Endothelial cell of umbilical vein (primary cell): ENCODE measurements at regions not wholly inside any gene's neighbourhood (a gene's known extent, or its start where the extent isn't known, plus 50 kb on each side); places are given as distances from the start of the nearest gene placed in this dataset.

Experiments used
- BruUV-seq: library from RNA; stranded (reverse); fragments of 400-500 nt; replicated peaks from 2 replicates; lab custom pipeline; 2021; lab: Mats Ljungman, UMichigan
- CTCF ChIA-PET: fragments of 300-600, 350-600 bp; sonication (Branson Sonifier 250); formaldehyde crosslinking; loops from one replicate; lab custom pipeline; 2021; ENCODE audit warnings: antibody characterized with exemption, inconsistent platforms; lab: Charles Lee
- POLR2A ChIA-PET: fragments of 300-600, 350-600 bp; sonication (Branson Sonifier 250); formaldehyde crosslinking; loops from one replicate; lab custom pipeline; 2021; ENCODE audit warnings: antibody characterized with exemption, inconsistent platforms; lab: Charles Lee
- DNase-seq: peaks from one replicate; pipeline ENCODE4 v3.0.0-alpha.2; 2011; ENCODE audit warnings: low read depth, low spot score
- FAIRE-seq: peaks from 2 replicates; lab custom pipeline; 2011; peaks lifted over from hg19 to GRCh38; lab: Jason Lieb, UNC
- H2AFZ ChIP-seq: 2 replicates; pipeline ENCODE4 v1.6.0; 2012; ENCODE audit warnings: low read depth, low read length, control low read depth, inconsistent platforms
- H3K27ac ChIP-seq: 2 replicates; pipeline ENCODE4 v1.5.1; 2011; ENCODE audit warnings: low read depth, mild to moderate bottlenecking, control low read depth, low read length, moderate library complexity; ENCODE audit not compliant: insufficient read depth
- H3K27me3 ChIP-seq, 2 experiments: 2 replicates each; pipeline versions ENCODE4 v1.6.0 to v1.6.1; 2011; ENCODE audit warnings: low read length in 2 of 2, mixed read lengths in 1 of 2; ENCODE audit not compliant: control insufficient read depth in 2 of 2, insufficient read depth in 2 of 2
- H3K36me3 ChIP-seq, 2 experiments: 2 replicates in 1 of 2; 3 replicates in 1 of 2; pipeline ENCODE4 v1.5.1; 2011; ENCODE audit warnings: low read length in 2 of 2, mild to moderate bottlenecking in 1 of 2, moderate library complexity in 1 of 2; ENCODE audit not compliant: control insufficient read depth in 2 of 2, insufficient read depth in 2 of 2; ENCODE audit errors: extremely low read depth in 1 of 2
- H3K4me1 ChIP-seq: 3 replicates; pipeline ENCODE4 v1.5.1; 2011; ENCODE audit warnings: mild to moderate bottlenecking, low read length; ENCODE audit not compliant: control insufficient read depth, insufficient read depth; ENCODE audit errors: extremely low read depth
- H3K4me2 ChIP-seq: 2 replicates; pipeline ENCODE4 v1.6.1; 2011; ENCODE audit warnings: low read length, control low read depth, mixed read lengths; ENCODE audit not compliant: insufficient read depth
- H3K4me3 ChIP-seq, 3 experiments: fragments of 200-600 bp in 1 of 3; sonication (generic), shearing (Covaris generic) in 1 of 3; replicated peaks in 1 of 3; 2 replicates each; pipeline ENCODE4 v1.5.1; 2011 to 2016; ENCODE audit warnings: control low read depth in 3 of 3, low read length in 3 of 3, mild to moderate bottlenecking in 2 of 3, inconsistent platforms in 1 of 3, low read depth in 1 of 3, moderate library complexity in 1 of 3; ENCODE audit not compliant: insufficient read depth in 1 of 3
- H3K79me2 ChIP-seq: 2 replicates; pipeline ENCODE4 v1.6.0; 2012; ENCODE audit warnings: low read length, inconsistent platforms; ENCODE audit not compliant: control insufficient read depth, insufficient read depth
- H3K9ac ChIP-seq: replicated peaks from 2 replicates; pipeline ENCODE3; 2011; ENCODE audit warnings: low read length, control low read depth; ENCODE audit not compliant: insufficient read depth; ENCODE audit errors: extremely low read depth
- H3K9me1 ChIP-seq: replicated peaks from 3 replicates; pipeline ENCODE4 v1.6.0; 2011; ENCODE audit warnings: mild to moderate bottlenecking, low read length; ENCODE audit not compliant: control insufficient read depth, insufficient read depth; ENCODE audit errors: extremely low read depth
- H3K9me3 ChIP-seq: replicated peaks from 2 replicates; pipeline ENCODE4 v1.5.1; 2012; ENCODE audit warnings: low read length, inconsistent platforms; ENCODE audit not compliant: control insufficient read depth, insufficient read depth
- H4K20me1 ChIP-seq: replicated peaks from 2 replicates; pipeline ENCODE3; 2011; ENCODE audit warnings: mild to moderate bottlenecking, low read length; ENCODE audit not compliant: control insufficient read depth, insufficient read depth; ENCODE audit errors: extremely low read depth
- EZH2 ChIP-seq: IDR thresholded peaks from 2 replicates; pipeline ENCODE4 v1.6.1; 2012; ENCODE audit warnings: borderline replicate concordance, low read depth, mild to moderate bottlenecking, moderate library complexity, low read length, inconsistent platforms; ENCODE audit not compliant: severe bottlenecking
- FOS ChIP-seq: IDR thresholded peaks from 2 replicates; pipeline ENCODE4 v1.6.1; 2011; ENCODE audit warnings: mild to moderate bottlenecking, low read length, moderate library complexity, borderline replicate concordance; ENCODE audit not compliant: insufficient read depth
- GATA2 ChIP-seq: IDR thresholded peaks from 2 replicates; pipeline ENCODE4 v1.7.0; 2011; ENCODE audit warnings: low read depth, mild to moderate bottlenecking, moderate library complexity, mixed read lengths, low read length; ENCODE audit not compliant: insufficient read length, insufficient read depth
- JUN ChIP-seq: IDR thresholded peaks from 2 replicates; pipeline ENCODE4 v1.6.1; 2011; ENCODE audit warnings: borderline replicate concordance, low read depth; ENCODE audit not compliant: insufficient read length, insufficient read depth
- MAX ChIP-seq: IDR thresholded peaks from 2 replicates; pipeline ENCODE4 v1.6.1; 2011; ENCODE audit not compliant: insufficient read depth, insufficient read length
- MYC ChIP-seq: IDR thresholded peaks from one replicate; pipeline ENCODE4 v1.6.1; 2011; ENCODE audit warnings: mild to moderate bottlenecking, low read depth, low read length
- POLR2A ChIP-seq: IDR thresholded peaks from 2 replicates; pipeline ENCODE4 v1.6.1; 2012; ENCODE audit warnings: low read depth, mild to moderate bottlenecking, control low read depth, low read length
- POLR2AphosphoS5 ChIP-seq: IDR thresholded peaks from 2 replicates; pipeline ENCODE4 v1.6.1; 2012; ENCODE audit warnings: low read depth, mild to moderate bottlenecking, control low read depth, low read length, moderate library complexity; ENCODE audit not compliant: insufficient read depth
- dilution Hi-C: fragments of 300-500 bp; cut with MboI; formaldehyde crosslinking; loops from one replicate; pipeline ENCODE4 v1.15.0; 2019; ENCODE audit warnings: low sequenced_read_pairs; ENCODE audit not compliant: extremely low pct_ligation_motif_present
- intact Hi-C: fragments of 100-400 bp; cut with micrococcal nuclease; formaldehyde crosslinking; loops from one replicate; pipeline ENCODE4 v1.10.0; 2022
- TF ChIP-seq, protein P1 (sequence below), 2 donors: IDR thresholded peaks; 1 replicate in 1 of 2; 2 replicates in 1 of 2; pipeline ENCODE4 v1.5.1; 2011; ENCODE audit warnings: low read length in 2 of 2, mild to moderate bottlenecking in 2 of 2, moderate library complexity in 2 of 2, control low read depth in 1 of 2, inconsistent platforms in 1 of 2, low read depth in 1 of 2; ENCODE audit not compliant: insufficient read depth in 1 of 2; ENCODE audit errors: extremely low read depth in 1 of 2

- TF ChIP-seq, protein P1, sequence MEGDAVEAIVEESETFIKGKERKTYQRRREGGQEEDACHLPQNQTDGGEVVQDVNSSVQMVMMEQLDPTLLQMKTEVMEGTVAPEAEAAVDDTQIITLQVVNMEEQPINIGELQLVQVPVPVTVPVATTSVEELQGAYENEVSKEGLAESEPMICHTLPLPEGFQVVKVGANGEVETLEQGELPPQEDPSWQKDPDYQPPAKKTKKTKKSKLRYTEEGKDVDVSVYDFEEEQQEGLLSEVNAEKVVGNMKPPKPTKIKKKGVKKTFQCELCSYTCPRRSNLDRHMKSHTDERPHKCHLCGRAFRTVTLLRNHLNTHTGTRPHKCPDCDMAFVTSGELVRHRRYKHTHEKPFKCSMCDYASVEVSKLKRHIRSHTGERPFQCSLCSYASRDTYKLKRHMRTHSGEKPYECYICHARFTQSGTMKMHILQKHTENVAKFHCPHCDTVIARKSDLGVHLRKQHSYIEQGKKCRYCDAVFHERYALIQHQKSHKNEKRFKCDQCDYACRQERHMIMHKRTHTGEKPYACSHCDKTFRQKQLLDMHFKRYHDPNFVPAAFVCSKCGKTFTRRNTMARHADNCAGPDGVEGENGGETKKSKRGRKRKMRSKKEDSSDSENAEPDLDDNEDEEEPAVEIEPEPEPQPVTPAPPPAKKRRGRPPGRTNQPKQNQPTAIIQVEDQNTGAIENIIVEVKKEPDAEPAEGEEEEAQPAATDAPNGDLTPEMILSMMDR (IDR thresholded peaks at IDR 0.05; ENCODE audit: extremely low read depth in 1 of 2, insufficient read depth in 1 of 2, low read depth in 1 of 2, low read length in 2 of 2): no peak
- TF ChIP-seq POLR2AphosphoS5 (no peak), POLR2A (no peak), MAX (no peak), GATA2 (no peak), MYC (no peak), JUN (no peak), EZH2 (no peak), FOS (no peak)
- Histone ChIP-seq H3K9me1 (no peaks in the 10 kb centered on the region), H3K9ac (no peak overlapping the region), H4K20me1 (no peaks in the 10 kb centered on the region), H2AFZ (no peak overlapping the region), H3K27me3 (peaks cover 0 to 1% of the 10 kb centered on the region in 2 experiments), H3K79me2 (no peaks in the 10 kb centered on the region), H3K9me3 (no peaks in the 10 kb centered on the region), H3K4me1 (no peaks in the 10 kb centered on the region), H3K27ac (no peak overlapping the region), H3K36me3 (no peaks in the 10 kb centered on the region), H3K4me2 (no peak overlapping the region), H3K4me3 (no peak overlapping the region)
- DNase-seq (no peak), FAIRE-seq (no peak)
- dilution Hi-C loops (no loop called here), intact Hi-C loops (no loop called here)
- ChIA-PET CTCF (interaction anchor here (1.6 kb wide), 1 partner anchor 16 kb away, joined by 4 read pairs; no protein-coding TSS in a partner anchor), POLR2A (no interaction called here)
- no TSS peak for BruUV-seq
Measured at GRCh38 chr5:133847886-133848285, 120.5 kb downstream of the C5orf15 start.
